CD4-positive, alpha-beta T cell (primary cell): ENCODE measurements at regions not wholly inside any gene's neighbourhood (a gene's known extent, or its start where the extent isn't known, plus 50 kb on each side); places are given as distances from the start of the nearest gene placed in this dataset.

Experiments
- ATAC-seq: fragments of 200-7000 bp; cut with Tn5 transposase; one replicate; pipeline ENCODE4 v1.10.0; 2022; ENCODE audit warnings: mild to moderate bottlenecking; ENCODE audit not compliant: poor library complexity
- CTCF ChIA-PET: fragments of 350-600 bp; sonication (Branson Sonifier 250); formaldehyde crosslinking; loops from one replicate; lab custom pipeline; 2021; ENCODE audit warnings: antibody characterized with exemption, inconsistent platforms; lab: Charles Lee
- POLR2A ChIA-PET: fragments of 350-600 bp; sonication (Branson Sonifier 250); formaldehyde crosslinking; loops from one replicate; lab custom pipeline; 2021; ENCODE audit warnings: antibody characterized with exemption, inconsistent platforms; lab: Charles Lee
- DNase-seq, 14 experiments: peaks; one replicate each; pipeline ENCODE4 v3.0.0-alpha.2; 2013 to 2020; ENCODE audit warnings: mixed read lengths in 2 of 14
- H3K27ac ChIP-seq, 2 donors: one replicate each; pipeline versions ENCODE4 v1.5.1 to v1.7.0; 2013; ENCODE audit warnings: low read length in 2 of 2, low read depth in 1 of 2, mild to moderate bottlenecking in 1 of 2
- H3K27me3 ChIP-seq, 2 experiments: 1 replicate in 1 of 2; 2 replicates in 1 of 2; pipeline versions ENCODE4 v1.6.1 to v1.7.0; 2013; ENCODE audit warnings: low read length in 2 of 2, control low read depth in 1 of 2, mild to moderate bottlenecking in 1 of 2, moderate library complexity in 1 of 2; ENCODE audit not compliant: insufficient read depth in 2 of 2, control insufficient read depth in 1 of 2
- H3K36me3 ChIP-seq: one replicate; pipeline ENCODE4 v1.6.1; 2013; ENCODE audit warnings: low read length, control low read depth; ENCODE audit not compliant: insufficient read depth
- H3K4me1 ChIP-seq: one replicate; pipeline ENCODE4 v1.6.1; 2013; ENCODE audit warnings: low read length, control low read depth; ENCODE audit not compliant: insufficient read depth
- H3K4me3 ChIP-seq: one replicate; pipeline ENCODE4 v1.5.1; 2013; ENCODE audit warnings: mild to moderate bottlenecking, low read length, moderate library complexity
- H3K9me3 ChIP-seq, 2 experiments: 1 replicate in 1 of 2; 2 replicates in 1 of 2; pipeline versions ENCODE4 v1.6.1 to v1.7.0; 2013; ENCODE audit warnings: low read length in 2 of 2, mild to moderate bottlenecking in 2 of 2, control low read depth in 1 of 2, moderate library complexity in 1 of 2; ENCODE audit not compliant: control insufficient read depth in 1 of 2, insufficient read depth in 1 of 2
- H3K27ac Mint-ChIP-seq: one replicate; pipeline ENCODE4 v1.8.0; 2020; ENCODE audit warnings: mixed read lengths
- H3K27me3 Mint-ChIP-seq: one replicate; pipeline ENCODE4 v1.8.0; 2021; ENCODE audit warnings: mixed read lengths
- H3K36me3 Mint-ChIP-seq: one replicate; pipeline ENCODE4 v1.8.0; 2021; ENCODE audit warnings: low read depth, mixed read lengths
- H3K4me1 Mint-ChIP-seq: one replicate; pipeline ENCODE4 v1.8.0; 2021; ENCODE audit warnings: low read depth, mixed read lengths
- H3K4me3 Mint-ChIP-seq: one replicate; pipeline ENCODE4 v1.8.0; 2020; ENCODE audit warnings: mild to moderate bottlenecking, mixed read lengths
- H3K9me3 Mint-ChIP-seq: one replicate; pipeline ENCODE4 v1.8.0; 2020; ENCODE audit warnings: mixed read lengths
- CTCF ChIP-seq: fragments of 200-600 bp; IDR thresholded peaks from one replicate; pipeline ENCODE4 v1.8.0; 2022; ENCODE audit warnings: antibody characterized with exemption, mild to moderate bottlenecking
- intact Hi-C, 2 experiments: fragments of 100-400 bp; cut with DNase I in 1 of 2; cut with micrococcal nuclease in 1 of 2; formaldehyde crosslinking; loops; one replicate each; pipeline versions ENCODE4 v1.15.1 to v1.9.0; 2023 to 2025; cut with DNase I, micrococcal nuclease

- no peak for ATAC-seq
- ChIA-PET POLR2A (no interaction called here), CTCF (no interaction called here)
- Histone ChIP-seq H3K27ac (no peak overlapping the region), H3K4me1 (no peaks in the 10 kb centered on the region), H3K27me3 (no peaks in the 10 kb centered on the region), H3K4me3 (no peak overlapping the region), H3K36me3 (no peaks in the 10 kb centered on the region), H3K9me3 (peaks cover 0 to 4% of the 10 kb centered on the region in 2 experiments)
- Mint-ChIP-seq H3K36me3 (no peaks in the 10 kb centered on the region), H3K9me3 (peaks cover 4% of the 10 kb centered on the region), H3K4me3 (no peak overlapping the region), H3K27ac (no peak overlapping the region), H3K27me3 (no peaks in the 10 kb centered on the region), H3K4me1 (no peaks in the 10 kb centered on the region)
- no peak for TF ChIP-seq CTCF
- no peak for DNase-seq
- intact Hi-C loops, result no loop called here
Measured at GRCh38 chr4:181219783-181220416, 1023.3 kb upstream of the TENM3 start.

- H3K9me3 Mint-ChIP-seq, result no peaks in the 10 kb centered on the region
- Histone ChIP-seq H3K36me3 (no peaks in the 10 kb centered on the region), H3K27ac (no peak overlapping the region), H3K4me1 (no peaks in the 10 kb centered on the region), H3K9me3 (peaks cover 0 to under 1% of the 10 kb centered on the region in 2 experiments), H3K4me3 (no peak overlapping the region), H3K27me3 (no peaks in the 10 kb centered on the region)
- CTCF ChIA-PET, result no interaction called here
- H3K27ac Mint-ChIP-seq, result no peak overlapping the region
- TF ChIP-seq CTCF, result no peak
- H3K36me3 Mint-ChIP-seq, result no peaks in the 10 kb centered on the region
- H3K27me3 Mint-ChIP-seq, result no peaks in the 10 kb centered on the region
- H3K4me1 Mint-ChIP-seq, result no peaks in the 10 kb centered on the region
- POLR2A ChIA-PET, result no interaction called here
- no peak overlapping the region for H3K4me3 Mint-ChIP-seq
- no peak for DNase-seq
- intact Hi-C loops, result no loop called here
- ATAC-seq, result no peak
Measured at GRCh38 chr4:181224852-181225251, 1018.4 kb upstream of the TENM3 start.

GRCh38 chr4:181225616-181226261 is 1017.5 kb upstream of the TENM3 start:
- intact Hi-C loops, result no loop called here
- DNase-seq, result no peak
- Histone ChIP-seq H3K27me3 (no peaks in the 10 kb centered on the region), H3K27ac (no peak overlapping the region), H3K4me1 (no peaks in the 10 kb centered on the region), H3K36me3 (no peaks in the 10 kb centered on the region), H3K9me3 (no peaks in the 10 kb centered on the region), H3K4me3 (no peak overlapping the region)
- Mint-ChIP-seq H3K27me3 (no peaks in the 10 kb centered on the region), H3K4me1 (no peaks in the 10 kb centered on the region), H3K9me3 (no peaks in the 10 kb centered on the region), H3K4me3 (no peak overlapping the region), H3K36me3 (no peaks in the 10 kb centered on the region), H3K27ac (no peak overlapping the region)
- TF ChIP-seq CTCF, result no peak
- CTCF ChIA-PET, result no interaction called here
- ATAC-seq, result no peak
- POLR2A ChIA-PET, result no interaction called here
